AG09319 (cell line): ENCODE measurements at regions not wholly inside any gene's neighbourhood (a gene's known extent, or its start where the extent isn't known, plus 50 kb on each side); places are given as distances from the start of the nearest gene placed in this dataset.

Experiments
- DNase-seq: peaks from one replicate; pipeline ENCODE4 v3.0.0-alpha.2; 2010; ENCODE audit warnings: low read depth; ENCODE audit errors: extremely low read depth
- CTCF ChIP-seq: IDR thresholded peaks from 2 replicates; pipeline ENCODE4 v1.5.1; 2011; ENCODE audit warnings: low read depth, mild to moderate bottlenecking, inconsistent platforms, low read length, moderate library complexity

GRCh38 chr5:61617995-61618525 lies 286.0 kb downstream of the ZSWIM6 start:
- TF ChIP-seq CTCF: no peak
- DNase-seq: no peak

- no peak for DNase-seq
- TF ChIP-seq CTCF: no peak
Observed at GRCh38 chr5:61618577-61618976, 286.5 kb downstream of the ZSWIM6 start.

- DNase-seq: no peak
- TF ChIP-seq CTCF: no peak
Observed at GRCh38 chr5:61619289-61619688, 287.2 kb downstream of the ZSWIM6 start.

GRCh38 chr5:61619777-61620518 lies 287.9 kb downstream of the ZSWIM6 start:
- TF ChIP-seq CTCF: no peak
- DNase-seq: no peak

GRCh38 chr5:61620699-61621182 lies 288.7 kb downstream of the ZSWIM6 start:
- TF ChIP-seq CTCF: no peak
- no peak for DNase-seq

GRCh38 chr5:61621202-61621650 lies 289.2 kb downstream of the ZSWIM6 start:
- no peak for DNase-seq
- TF ChIP-seq CTCF: no peak

- DNase-seq: no peak
- no peak for TF ChIP-seq CTCF
Observed at GRCh38 chr5:61622156-61622555, 290.1 kb downstream of the ZSWIM6 start.
